ELF-1 (cell line): ENCODE measurements at regions not wholly inside any gene's neighbourhood (a gene's known extent, or its start where the extent isn't known, plus 50 kb on each side); places are given as distances from the start of the nearest gene placed in this dataset.

Experiments
- DNase-seq: peaks from one replicate; pipeline ENCODE4 v3.0.0-alpha.2; 2016; ENCODE audit warnings: low read depth, low spot score

- no peak for DNase-seq
Measured at GRCh38 chr18:22253676-22254075, 84.3 kb downstream of the GATA6 start.

GRCh38 chr18:22253156-22253555 lies 83.8 kb downstream of the GATA6 start:
- no peak for DNase-seq
